ENCODE measurements at regions not wholly inside any gene's neighbourhood (a gene's known extent, or its start where the extent isn't known, plus 50 kb on each side); places are given as distances from the start of the nearest gene placed in this dataset.

- DNase-seq (ENCODE audit: low read depth) = no peak
These were observed 590.6 kb upstream of the NOX3 start for GRCh38 chr6:156046268-156046665.

- DNase-seq (ENCODE audit: low read depth) = no peak
These were observed 590.0 kb upstream of the NOX3 start for GRCh38 chr6:156045401-156046267.

DNA sequence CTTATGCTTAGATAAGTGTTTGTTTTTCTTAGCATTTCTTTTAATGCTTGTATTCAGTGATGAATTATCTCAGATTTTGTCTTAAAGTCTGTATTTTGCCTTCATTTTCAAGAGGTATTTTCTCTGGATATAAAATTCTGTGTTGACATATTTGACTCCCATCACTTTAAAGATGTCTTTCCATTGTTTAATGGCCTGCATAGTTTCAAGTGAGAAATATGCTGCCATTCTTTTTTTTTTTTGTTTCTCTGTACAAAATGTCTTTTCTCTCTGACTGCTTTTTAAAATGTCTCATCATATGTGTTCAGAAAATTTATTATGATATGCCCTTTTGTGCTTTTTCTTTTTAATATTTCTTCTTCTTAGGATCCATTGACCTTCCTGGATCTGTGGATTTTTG lies 578.0 kb upstream of the NOX3 start:
- DNase-seq (ENCODE audit: low read depth) = no peak

DNA sequence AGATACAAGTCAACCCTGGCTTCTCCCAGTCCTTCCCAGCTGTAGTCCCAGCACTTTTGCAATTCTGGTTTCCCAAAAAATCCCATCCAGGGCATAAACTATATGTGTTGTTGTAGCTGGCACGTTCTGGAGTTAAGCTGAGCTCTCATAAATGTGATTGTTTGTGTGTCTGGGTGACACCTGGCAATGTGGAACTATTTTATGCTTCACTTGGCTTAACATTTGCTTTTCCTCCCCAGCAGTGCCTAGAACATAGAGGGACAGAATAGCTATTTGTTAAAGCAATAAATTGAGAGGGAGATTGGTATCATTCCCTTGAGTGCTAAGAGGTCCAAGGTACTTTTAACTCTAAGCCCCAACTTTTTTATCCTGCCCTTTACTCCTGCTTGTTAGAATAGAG lies 575.9 kb upstream of the NOX3 start:
- DNase-seq (ENCODE audit: low read depth) = no peak

GRCh38 chr6:156030053-156030452 lies 574.4 kb upstream of the NOX3 start:
- DNase-seq (ENCODE audit: low read depth) = no peak

DNA sequence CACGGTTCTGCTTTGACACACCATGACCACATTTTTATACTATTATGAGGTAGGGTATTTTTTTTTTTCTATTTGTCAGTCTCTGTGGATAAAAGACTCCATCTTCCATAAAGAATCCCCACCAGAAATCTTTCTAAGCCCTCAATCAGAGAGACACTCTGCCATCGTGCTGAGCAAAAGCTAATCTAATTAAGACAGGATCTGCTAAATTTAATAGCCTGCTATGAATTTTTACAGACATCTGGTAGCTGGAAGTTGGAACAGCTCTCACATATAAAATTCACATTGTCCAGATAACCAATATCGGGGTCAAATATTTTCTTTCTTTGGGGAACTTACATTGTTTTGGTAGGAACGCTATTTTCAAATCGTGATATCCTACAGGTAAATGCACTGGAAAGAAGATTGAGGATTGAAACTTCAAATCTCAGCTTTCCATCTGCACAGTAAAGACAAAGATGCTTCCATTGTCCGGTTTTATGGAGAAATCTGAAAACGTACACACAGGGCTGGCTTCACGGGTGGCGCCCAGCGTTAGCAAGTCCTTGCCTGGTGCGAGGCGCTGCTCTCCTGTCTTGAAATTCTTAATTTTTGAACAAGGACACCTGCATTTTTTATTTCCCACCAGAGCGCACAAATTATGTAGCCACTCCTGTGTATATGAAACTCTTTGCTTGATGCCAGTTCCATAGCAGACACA lies 573.8 kb upstream of the NOX3 start:
- no peak for DNase-seq (ENCODE audit: low read depth)

DNA sequence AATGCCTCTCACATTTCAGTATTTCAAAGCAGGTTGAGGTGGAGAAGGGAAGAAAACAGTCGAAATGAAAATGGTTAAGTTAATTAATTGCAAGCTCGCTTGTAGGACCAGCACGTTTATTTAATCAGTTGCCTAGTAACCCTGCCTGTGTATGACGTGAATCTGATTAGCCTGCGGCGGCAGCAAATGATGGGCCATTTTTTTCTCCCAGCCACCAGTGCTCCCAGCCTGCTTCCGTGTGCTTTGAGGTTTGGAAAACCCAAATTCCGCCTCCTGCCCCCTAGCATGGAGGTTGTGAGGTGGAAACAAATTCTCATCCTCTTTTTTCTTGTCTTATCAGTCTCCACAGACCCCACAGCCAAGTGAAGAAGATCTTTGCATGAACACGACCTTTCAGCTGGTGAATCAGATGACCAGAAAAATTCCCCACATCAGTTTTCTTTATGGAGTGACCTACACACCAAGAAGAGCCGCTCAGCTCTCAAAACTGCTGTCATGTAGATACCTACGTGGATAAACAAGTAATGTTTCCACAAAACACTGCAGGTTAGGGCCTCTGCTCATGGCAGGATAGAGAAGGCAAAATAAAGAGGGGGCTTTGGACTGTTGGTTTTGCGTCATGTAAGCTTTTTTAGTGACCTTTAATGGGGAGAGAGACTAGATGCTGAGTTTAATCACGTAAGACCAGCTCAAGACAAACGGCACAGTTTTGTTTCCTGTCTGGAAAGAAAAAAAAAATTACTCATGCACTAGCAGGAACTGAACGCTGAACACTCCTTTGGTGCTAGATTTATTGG lies 572.9 kb upstream of the NOX3 start:
- no peak for DNase-seq (ENCODE audit: low read depth)

- no peak for DNase-seq (ENCODE audit: low read depth)
These were observed 571.6 kb upstream of the NOX3 start for GRCh38 chr6:156027248-156027626.

GRCh38 chr6:156026486-156027247 lies 571.0 kb upstream of the NOX3 start:
- DNase-seq (ENCODE audit: low read depth) = no peak

- DNase-seq (ENCODE audit: low read depth) = no peak
These were observed 568.7 kb upstream of the NOX3 start for GRCh38 chr6:156024339-156024738.

- no peak for DNase-seq (ENCODE audit: low read depth)
These were observed 566.2 kb upstream of the NOX3 start for GRCh38 chr6:156021746-156022396.

DNA sequence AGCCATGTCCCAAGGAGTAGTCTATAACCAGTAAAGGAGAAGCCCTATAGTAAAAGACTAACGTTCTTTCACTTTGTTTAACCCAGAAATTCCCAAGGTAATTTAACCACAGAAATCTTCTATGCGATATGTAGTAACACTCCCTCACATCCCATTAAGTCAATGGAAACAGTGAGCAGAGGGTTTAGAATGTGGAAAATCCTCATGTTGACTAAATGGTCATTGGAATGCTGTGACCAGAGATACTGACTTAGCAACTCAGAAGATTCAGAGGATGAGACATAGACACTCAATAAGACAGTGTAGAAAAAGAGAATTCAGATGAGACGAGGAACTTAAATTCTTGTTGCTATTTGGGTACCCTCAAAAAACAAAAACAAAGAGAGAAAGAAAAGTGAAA lies 562.2 kb upstream of the NOX3 start:
- no peak for DNase-seq (ENCODE audit: low read depth)

DNA sequence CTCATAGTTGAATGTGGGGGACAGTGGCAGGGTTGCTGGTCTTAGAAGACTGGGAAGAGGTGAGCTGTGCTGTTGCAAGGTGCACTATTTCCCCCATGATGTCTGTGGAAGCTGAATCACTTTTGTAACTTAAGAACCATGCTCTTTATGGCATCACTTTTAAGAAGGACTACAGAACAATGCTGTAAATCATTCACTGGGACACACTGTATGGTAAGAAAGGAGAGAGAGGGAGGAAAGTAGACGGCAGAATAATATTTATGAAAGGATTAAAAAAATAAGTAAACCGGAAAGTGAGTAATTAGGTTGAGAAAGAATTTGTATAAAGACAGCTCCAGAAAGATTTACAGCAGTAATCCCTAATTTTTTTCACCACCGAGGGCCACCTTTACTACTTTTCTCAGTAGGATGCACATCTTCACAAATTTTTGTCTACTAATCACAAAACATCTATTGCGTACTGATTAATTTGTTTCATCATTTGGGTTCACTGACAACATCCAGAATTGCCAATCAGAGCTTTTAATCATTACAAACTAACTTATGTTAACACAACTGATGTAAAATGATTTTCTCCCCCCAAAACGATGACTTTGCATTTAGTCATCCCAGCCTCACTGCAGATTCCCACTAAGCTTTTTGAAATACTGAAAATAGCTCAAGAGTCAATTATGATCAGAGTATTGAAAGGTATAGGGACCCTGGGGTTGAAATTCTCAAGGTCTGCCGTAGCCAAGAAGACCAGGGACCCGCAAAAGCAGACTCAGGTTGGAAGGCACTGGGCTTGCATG lies 560.7 kb upstream of the NOX3 start:
- DNase-seq (ENCODE audit: low read depth) = no peak

GRCh38 chr6:156013155-156013554 lies 557.5 kb upstream of the NOX3 start:
- no peak for DNase-seq (ENCODE audit: low read depth)

- DNase-seq (ENCODE audit: low read depth) = no peak
These were observed 554.0 kb upstream of the NOX3 start for GRCh38 chr6:156009656-156010055.

GRCh38 chr6:156004796-156005195 lies 549.2 kb upstream of the NOX3 start:
- no peak for DNase-seq (ENCODE audit: low read depth)

- DNase-seq (ENCODE audit: low read depth) = no peak
These were observed 540.5 kb upstream of the NOX3 start for GRCh38 chr6:155996151-155996550.

DNA sequence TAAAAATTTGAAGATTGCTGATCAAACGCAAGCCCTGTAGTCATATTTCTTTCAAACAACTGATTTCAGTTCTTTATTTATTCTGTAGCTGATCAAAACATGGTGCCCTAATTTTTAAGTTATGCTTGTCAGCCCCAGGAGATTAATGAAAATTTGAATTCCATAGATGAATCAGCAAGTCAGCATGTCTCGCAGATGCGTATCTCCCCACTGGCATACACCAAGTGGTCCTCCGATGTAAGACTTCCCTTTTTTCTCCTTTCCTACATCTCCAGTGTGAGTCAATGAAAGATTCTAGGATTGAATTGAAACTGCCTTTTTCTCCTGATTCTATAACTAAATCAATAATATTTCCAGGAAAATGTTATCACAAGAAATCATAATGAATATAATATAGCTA lies 539.6 kb upstream of the NOX3 start:
- no peak for DNase-seq (ENCODE audit: low read depth)

DNA sequence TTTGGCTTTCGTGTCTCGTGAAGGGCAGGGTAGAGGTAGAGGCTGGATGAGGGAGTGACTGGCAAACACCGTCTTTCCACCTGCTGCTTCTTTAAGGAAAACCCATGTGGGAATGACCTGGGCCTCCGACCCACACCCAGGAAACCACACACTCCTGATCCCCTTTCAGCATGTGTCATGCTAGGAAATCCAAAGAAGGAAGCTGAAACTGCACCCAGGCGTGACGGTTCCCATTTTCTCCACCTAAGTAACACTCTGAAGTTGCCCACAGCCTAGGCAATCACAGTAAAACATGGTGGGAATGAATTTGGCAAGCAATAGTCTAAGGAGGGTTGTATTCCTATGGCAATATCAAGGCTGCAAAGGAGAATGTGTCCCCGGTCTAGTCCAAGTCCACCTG lies 538.4 kb upstream of the NOX3 start:
- no peak for DNase-seq (ENCODE audit: low read depth)

DNA sequence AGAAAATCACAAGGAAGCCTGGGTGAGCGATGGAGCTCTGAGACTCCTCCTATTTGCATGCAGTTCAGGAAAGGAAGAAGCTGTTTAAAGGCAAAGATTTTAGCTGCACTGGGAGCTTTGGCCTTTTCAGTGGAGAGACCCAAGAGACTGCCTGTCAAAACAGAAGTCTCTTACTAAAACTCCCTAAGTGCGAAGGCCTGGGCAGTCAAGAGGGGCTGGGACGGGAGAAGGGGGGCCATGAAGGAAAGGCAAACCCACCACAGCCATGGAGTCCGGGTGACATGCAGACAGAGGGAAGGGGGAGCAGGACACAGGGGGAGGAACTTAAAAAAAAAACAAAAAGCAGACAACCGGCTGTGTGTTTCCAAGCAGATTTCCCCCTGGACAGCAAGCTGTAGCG lies 537.6 kb upstream of the NOX3 start:
- DNase-seq (ENCODE audit: low read depth) = no peak

DNA sequence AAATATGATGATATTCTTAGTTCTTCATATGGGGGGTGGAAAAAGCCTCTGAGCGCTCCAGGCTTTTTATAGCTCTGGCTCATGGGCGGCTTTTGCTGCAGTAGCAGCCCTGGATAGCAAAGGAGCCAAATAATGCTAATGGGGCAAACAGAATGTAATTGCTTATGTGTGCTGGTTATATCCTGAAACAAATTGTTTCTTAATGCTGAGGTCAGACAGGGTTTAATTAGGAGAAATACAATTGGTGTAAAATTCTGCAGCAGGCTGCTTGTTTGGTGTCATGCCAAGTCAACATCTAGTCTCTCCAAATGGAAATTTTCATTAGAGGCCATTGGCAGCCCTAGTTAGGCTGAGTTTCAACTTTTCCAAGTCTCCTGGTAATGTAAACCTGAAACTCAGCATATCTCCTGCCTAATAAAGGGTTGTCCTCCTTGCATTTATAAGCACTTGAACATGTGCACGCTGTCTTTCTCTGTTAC lies 530.1 kb upstream of the NOX3 start:
- DNase-seq (ENCODE audit: low read depth) = no peak

Data from amniotic epithelial cell (primary cell).